Right renal cortex interstitium (tissue), 3 donors: ENCODE measurements at regions not wholly inside any gene's neighbourhood (a gene's known extent, or its start where the extent isn't known, plus 50 kb on each side); places are given as distances from the start of the nearest gene placed in this dataset.

Source experiments
- DNase-seq, 3 donors: peaks; one replicate each; pipeline ENCODE4 v3.0.0-alpha.2; 2013; ENCODE audit warnings: low read depth in 3 of 3, low spot score in 2 of 3

- no peak for DNase-seq
Observed at GRCh38 chr9:73741316-73741715, 589.7 kb downstream of the ANXA1 start.

GRCh38 chr9:73742412-73742811 is 590.7 kb downstream of the ANXA1 start:
- DNase-seq: no peak

DNA sequence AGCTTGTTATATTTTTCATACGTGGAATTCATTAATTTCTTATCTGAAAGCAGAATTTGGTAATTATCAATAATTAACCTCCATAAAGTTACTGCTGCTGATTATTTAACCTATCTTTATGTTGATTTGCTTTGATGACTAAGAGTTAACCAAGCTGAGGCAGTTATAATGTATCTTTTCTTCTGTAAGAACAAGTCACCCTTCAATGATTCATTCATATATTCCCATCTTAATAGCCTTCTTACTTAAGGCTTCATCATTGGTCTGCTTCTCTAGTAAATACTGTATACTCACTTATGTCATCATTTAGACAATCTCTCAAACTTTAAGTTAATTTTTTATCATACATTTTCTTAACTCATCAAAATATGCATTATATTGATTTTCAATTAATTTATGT is 592.2 kb downstream of the ANXA1 start:
- DNase-seq: no peak

DNA sequence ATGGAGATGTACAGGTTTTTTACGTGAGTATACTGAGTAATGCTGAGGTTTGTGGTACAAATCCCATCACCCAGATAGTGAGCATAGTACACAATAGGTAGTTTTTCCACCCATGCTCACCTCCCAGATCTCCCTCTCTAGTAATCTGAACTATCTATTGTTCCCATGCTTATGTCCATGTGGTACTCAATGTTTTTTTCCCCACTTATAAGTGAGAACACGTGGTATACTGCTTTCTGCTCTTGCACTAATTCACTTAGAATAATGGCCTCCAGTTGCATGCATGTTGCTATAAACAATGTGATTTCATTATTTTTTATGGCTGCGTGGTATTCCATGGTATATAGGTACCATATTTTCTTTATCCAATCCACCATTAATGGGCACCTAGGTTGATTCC is 593.9 kb downstream of the ANXA1 start:
- DNase-seq: no peak

- no peak for DNase-seq
Observed at GRCh38 chr9:73753171-73753570, 601.5 kb downstream of the ANXA1 start.

GRCh38 chr9:73761905-73762304 is 610.2 kb downstream of the ANXA1 start:
- no peak for DNase-seq

GRCh38 chr9:73773896-73774295 is 622.2 kb downstream of the ANXA1 start:
- no peak for DNase-seq

- no peak for DNase-seq
Observed at GRCh38 chr9:73775757-73776156, 624.1 kb downstream of the ANXA1 start.

DNA sequence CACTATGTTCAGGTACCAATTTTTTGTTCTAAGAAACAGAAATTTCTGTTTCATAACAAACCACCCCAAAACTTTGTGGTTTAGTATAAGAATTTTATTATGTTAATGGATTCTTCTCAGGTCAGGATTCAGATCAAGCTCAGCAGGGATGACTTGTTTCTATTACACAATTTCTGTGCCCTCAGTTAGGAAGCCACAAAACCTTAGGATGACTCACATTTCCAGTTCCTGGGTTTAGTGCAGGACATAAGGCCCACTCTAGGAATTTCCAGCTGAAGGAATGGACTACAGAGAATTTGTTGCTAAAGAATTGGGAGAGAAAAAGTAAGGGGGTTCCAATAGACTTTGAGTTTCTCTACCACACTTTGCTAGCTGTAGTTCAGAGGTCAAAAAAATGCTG is 629.3 kb downstream of the ANXA1 start:
- no peak for DNase-seq

- no peak for DNase-seq
Observed at GRCh38 chr9:73782166-73782565, 630.5 kb downstream of the ANXA1 start.

DNA sequence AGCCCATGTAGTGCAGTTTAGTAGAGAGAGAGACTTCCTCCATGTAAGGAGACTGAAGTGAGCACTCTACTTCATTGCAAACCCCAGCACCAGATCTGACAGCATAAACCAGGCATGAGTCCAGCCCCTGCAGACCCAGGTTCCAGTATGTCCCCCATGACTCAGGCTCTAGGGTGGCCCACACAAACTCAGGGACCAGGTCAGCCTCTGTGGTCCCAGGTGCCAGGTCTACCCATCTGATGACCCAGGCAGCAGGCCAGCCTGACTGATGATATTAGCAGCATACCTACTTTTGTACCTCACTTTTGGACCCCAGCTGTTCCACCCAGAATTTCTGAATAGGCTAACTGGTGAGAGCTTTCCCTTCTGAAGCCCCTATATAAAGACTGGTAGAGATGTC is 647.8 kb downstream of the ANXA1 start:
- DNase-seq: no peak

GRCh38 chr9:73805111-73805510 is 653.4 kb downstream of the ANXA1 start:
- DNase-seq: no peak

DNA sequence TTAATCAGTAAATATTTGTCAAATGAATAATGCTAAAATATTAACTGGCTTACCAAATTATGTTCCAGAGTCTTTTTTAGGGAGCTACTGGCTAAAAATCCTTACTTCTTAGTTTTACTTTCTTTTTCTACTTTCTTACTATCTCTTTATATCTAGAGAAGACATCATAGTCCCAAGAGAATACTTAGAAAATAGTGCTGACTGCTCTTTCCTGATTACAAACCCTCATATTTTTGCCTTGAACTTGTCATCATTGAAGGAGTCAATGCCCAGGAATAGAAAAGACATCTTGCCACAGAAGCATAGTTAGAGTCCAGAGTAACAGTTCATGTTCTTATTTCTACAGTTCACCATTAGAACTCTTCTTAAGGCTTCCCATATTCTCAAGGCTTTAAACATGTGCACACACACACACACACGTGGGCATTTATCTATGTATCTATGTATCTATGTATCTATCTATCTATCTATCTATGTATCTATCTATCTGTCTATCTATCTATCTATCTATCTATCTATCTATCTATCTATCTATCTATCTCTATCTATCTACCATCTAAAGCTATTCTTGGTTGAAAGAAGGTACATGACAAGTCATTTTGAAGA is 654.3 kb downstream of the ANXA1 start:
- no peak for DNase-seq

GRCh38 chr9:73806876-73807275 is 655.2 kb downstream of the ANXA1 start:
- no peak for DNase-seq

DNA sequence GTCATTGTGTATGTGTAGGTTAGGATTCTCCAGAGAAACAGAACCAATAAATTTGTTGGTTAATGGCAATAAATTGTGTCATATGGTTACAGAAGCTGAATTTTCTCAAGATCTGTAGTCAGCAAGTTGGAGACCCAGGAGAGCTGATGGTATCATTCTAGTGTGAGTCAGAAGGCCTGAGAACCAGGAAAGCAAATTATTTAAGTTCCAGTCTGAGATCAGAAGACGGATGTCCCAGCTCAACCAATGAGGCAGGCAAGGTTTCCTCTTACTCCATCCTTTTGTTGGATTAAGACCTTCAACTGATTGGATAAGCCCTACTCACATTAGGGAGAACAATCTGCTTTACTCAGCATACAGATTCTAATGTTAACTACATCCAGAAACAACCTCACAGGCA is 656.3 kb downstream of the ANXA1 start:
- no peak for DNase-seq

DNA sequence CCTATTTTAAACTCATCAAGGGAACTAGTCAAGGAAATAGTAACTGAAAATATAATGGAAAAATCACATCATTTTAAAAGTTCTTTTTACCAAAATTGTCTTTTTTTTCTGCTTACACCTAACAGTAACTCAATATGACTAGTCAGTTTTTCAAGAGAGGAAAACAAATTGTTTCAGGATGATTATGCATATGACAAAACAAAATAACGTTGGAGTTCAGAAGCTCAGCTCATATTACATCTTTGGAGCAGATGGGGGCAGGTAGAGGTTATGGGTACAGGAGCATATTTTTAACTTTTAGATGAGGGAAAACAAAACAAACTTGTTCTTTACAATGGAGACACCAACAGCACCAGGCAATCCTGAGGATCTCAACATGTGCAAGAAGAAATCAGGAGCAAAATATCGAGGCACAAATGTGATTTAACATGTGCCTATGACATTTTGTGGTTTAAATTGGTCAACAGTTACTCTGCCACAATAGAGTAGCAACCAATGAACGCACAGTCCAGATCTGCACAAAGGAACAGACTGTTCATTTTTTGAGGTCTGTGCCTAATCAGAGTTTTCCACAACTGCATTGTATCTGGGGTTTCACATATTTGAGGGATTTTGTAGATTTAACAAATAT is 659.0 kb downstream of the ANXA1 start:
- no peak for DNase-seq

GRCh38 chr9:73813546-73813945 is 661.9 kb downstream of the ANXA1 start:
- DNase-seq: no peak

DNA sequence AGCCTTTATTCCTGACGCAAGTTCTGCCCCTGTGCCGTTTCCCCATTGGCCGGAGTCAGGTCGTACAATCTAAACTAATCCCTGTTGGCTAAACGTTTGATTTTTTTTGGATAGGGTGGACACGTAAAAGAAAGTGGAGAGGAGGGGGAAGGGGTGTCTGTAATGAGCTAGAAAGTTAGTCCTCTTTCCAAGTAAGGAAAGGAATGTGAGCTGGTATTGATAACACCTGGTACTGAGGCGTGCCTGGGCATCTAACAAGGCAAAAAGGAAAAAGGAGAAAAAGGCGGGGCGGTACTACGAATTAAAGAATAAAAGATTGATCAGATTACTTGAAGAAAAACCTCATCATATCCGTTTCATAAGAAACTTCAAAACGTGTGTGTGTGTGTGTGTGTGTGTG is 665.2 kb downstream of the ANXA1 start:
- DNase-seq: no peak

GRCh38 chr9:73824671-73825070 is 672.5 kb upstream of the RORB start:
- DNase-seq: no peak

- no peak for DNase-seq
Observed at GRCh38 chr9:73838871-73839270, 658.3 kb upstream of the RORB start.

GRCh38 chr9:73839471-73839870 is 657.7 kb upstream of the RORB start:
- no peak for DNase-seq

- no peak for DNase-seq
Observed at GRCh38 chr9:73841018-73841417, 656.1 kb upstream of the RORB start.

DNA sequence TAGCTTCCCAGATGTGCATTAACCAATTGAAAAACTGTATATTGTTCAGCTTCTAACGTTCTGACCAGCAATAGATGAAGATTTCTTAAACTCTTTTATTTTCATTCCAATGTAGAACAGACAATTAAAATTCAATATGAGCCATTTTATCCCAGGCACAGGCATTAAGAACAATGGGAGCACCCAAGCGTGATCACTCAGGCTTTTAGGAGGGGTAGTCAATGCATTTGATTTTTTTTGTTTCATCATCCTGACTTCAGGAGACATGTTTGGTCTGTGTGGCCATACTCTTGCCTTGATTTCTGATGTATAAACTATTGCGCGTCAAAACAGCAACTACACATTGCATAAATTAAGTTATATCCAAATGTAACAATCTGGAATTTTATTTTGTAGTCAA is 653.0 kb upstream of the RORB start:
- no peak for DNase-seq
